SW 1271 (cell line): ENCODE measurements at regions not wholly inside any gene's neighbourhood (a gene's known extent, or its start where the extent isn't known, plus 50 kb on each side); places are given as distances from the start of the nearest gene placed in this dataset.

Experiments used
- DNase-seq, 2 experiments: peaks; one replicate each; lab custom pipeline; 2025; lab: John Stamatoyannopoulos, UW

DNA sequence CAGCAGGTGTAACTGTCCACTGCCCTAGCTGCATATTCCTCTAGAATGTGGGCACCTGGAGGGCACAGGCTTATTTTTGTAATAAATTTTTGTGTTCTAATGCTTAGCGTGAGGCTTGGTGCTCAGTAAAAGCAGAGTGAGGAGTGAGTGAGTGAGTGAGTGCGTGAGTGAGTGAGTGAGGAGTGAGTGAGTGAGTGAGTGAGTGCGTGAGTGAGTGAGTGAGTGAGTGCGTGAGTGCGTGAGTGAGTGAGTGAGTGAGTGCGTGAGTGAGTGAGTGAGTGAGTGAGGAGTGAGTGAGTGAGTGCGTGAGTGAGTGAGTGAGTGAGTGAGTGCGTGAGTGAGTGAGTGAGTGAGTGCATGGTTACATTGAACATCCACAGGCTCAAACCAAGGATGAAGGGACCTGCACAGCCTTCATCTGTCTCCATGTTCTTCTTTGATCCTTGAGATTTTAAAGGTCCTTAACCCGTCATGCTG lies 371.5 kb downstream of the MED10 start:
- DNase-seq = no peak

GRCh38 chr5:6003040-6003825 lies 375.1 kb downstream of the MED10 start:
- DNase-seq = no peak

DNA sequence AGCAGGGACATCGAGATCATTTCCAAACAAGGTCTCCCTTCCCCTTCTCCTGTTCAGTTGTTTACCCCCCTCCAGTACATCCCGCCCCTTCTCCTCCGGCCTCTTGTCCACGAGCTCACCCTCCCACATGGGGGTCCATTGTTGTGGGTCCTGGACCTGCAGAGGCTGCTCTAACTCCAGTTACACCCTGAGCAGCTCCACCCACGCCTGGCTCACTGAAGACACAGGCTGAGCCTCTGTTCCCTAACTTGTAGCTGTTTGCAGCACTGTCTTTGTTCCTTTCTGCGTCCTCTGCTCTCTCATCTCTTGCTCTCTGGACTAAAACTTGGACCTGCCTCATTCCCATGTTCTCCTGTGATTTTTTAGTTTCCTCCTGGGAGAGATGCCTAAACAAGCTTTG lies 377.5 kb downstream of the MED10 start:
- no peak for DNase-seq

DNA sequence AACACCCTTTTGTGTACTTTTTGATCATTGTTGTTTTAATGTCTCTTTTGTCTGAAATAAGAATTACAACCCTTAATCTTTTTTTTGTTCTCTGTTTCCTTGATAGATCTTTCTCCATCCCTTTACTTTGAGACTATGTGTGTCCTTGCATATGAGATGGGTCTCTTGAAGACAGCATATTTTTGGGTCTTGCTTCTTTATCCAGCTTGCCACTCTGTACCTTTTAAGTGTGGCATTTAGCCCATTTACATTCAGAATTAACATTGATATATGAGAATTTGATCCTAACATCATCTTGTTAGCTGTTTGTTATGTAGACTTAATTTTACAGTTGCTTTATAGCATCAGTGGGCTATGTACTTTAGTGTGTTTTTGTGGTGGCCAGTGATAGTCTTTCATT lies 382.5 kb downstream of the MED10 start:
- DNase-seq = no peak

GRCh38 chr5:5986492-5987178 lies 391.7 kb downstream of the MED10 start:
- DNase-seq = no peak

DNA sequence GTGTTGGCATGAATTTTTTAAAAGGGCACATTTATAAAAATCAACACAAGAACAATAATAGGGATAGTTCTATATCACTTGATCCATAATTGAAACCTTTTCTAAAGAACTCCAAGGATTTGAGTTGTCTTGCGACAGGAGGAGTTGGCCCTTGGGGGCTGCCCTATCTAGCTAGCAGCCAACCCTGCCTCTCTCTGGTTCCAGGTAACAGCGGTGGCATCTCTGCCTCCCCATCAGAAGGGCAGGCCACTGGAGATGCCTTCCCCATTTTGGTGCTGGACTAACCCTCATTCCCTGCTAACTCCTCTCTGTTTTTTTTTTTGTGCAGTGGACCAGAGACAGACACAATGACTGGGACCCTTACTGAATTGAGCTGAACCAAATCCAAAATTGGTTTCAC lies 393.0 kb downstream of the MED10 start:
- no peak for DNase-seq

DNA sequence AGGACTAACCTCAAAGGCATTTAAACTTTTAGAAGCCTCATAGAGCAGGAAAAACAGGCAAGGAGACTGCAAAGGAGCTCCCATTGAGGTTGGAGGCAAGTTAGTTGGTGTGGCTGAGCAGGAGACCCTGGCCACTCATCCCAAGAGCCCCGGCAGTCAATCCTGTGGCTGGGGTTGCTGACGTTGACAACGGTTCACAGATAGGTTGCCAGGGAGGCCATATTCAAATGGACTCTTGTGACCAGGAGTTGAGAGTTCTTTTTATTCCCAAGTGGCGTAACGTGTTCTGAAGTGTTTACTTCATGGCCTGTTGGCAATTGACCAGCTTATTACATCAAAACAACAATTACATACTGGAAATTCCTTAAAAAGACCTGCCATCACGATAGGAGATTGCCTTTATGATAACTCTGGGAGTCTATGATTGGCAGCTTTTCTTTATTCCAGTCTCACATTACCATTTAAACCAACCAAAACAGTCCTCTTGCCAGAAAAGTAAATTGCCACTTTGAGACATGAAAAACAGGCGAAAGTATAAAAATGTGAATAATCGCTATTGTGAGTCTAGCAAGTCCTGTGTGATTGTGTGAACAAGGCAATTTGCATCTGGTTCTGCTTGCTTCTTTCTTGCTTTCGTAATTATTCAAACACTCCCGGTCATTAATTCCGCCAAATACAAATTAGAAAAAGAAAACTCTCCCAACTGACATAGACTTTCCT lies 394.9 kb downstream of the MED10 start:
- DNase-seq = no peak

DNA sequence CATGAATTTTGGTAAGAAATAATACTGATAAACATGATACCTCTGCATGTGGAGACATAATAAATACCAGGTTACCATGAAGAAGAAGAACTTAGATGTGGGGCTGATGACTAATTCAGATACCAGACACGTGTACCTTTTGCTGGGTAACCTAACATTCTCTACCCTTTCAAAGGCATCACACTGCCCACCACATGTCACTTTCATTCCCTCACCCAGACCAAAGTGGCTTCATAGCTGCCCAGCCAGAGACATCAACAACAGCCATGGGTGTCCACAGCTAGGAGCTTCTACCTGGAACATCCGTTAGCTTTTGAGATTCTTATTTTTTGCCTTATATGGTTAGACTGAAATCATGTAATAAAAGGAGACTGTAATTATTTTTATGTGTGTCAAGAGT lies 396.8 kb downstream of the MED10 start:
- no peak for DNase-seq

DNA sequence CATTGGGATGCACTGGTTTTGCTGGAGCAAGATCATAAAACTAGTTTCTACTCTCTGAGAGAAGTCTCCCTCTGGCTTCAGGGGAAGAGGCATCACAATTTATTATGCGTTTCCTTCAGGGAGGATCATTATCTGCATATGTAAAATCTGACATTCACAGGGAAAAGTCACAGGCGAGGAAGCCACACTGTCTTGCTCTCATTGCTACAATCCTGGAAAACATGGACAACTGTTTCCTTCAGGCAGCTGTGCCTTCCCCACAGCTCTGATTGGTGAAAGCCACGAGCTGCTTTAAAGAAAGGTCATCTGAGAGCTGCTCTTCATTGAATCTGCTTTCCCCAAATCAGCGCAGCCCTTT lies 397.8 kb downstream of the MED10 start:
- no peak for DNase-seq

GRCh38 chr5:5979761-5980537 lies 398.4 kb downstream of the MED10 start:
- DNase-seq = no peak

DNA sequence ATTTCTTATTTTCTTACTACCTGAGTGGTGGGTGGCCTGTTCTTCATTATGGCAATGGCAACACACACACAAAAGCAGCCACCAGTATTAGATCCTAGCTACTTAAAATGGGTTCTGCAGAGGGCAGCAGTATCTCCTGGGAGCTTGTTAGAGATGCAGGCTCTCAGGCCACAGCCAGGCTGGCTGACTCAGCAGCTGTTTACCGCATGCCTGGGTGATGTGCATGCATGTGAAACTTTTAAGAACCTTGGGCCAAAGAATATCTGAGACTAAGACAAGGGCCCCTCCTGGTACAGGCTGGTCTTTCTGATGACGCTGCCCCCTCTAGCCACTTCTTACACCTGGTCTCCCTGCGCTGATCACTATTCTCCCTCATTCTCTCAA lies 399.0 kb downstream of the MED10 start:
- DNase-seq = no peak

DNA sequence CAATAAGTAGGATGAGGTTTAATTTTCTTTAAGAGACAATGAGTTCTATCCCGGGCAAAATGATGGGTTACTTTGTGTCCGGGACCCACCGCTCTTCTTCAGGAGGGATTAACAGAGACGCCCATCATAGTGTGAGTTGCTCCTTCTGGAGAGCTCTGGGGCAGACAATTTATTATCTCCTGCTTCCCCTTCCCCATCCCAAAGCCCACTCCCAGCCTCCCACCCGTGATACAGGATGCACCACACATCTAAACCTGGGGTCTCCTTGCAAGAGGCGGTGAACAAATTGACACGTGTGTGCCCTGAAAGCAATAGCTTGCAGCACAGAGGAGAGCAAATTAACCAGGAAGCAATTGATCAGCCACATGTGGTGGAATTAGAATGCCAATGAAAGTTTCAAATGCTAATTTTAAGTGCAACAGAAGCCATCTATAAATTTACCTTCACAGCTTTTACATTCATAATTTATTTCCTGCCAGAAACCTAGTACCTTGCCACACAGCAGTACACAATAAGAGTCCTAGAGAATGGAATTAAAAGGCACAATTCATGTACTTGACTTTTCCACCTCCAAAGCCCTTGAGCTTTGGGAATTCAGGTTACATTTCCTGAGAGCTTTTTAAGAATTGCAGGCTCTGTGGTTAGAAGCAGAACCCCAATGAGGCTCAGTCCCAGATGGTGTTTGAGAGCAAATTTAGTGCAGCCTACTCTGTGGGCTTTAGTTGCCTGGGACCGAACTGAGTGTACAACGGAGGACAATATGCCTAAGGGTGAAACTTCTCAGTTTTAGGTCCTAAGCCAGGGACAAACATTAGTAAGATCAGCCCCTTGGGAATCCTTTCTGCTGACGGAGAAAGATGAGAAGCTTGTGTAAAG lies 399.6 kb downstream of the MED10 start:
- no peak for DNase-seq

DNA sequence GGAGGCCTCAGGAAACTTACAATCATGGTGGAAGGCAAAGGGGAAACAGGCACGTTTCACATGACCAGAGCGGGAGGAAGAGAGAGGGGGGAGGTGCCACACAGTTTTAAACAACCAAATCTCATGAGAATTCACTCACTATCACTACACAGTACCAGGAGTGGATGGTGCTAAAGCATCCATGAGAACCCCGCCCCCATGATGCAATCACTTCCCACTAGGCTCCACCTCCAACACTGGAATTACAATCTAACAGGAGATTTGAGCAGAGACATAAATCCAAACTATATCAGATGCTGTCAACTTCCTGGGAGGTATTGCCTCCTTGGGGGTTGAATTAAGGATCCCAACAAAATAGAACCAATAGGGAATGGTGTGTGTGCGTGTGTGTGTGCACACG lies 407.1 kb downstream of the MED10 start:
- no peak for DNase-seq

- DNase-seq = no peak
Measured at GRCh38 chr5:5969942-5970483, 408.3 kb downstream of the MED10 start.

DNA sequence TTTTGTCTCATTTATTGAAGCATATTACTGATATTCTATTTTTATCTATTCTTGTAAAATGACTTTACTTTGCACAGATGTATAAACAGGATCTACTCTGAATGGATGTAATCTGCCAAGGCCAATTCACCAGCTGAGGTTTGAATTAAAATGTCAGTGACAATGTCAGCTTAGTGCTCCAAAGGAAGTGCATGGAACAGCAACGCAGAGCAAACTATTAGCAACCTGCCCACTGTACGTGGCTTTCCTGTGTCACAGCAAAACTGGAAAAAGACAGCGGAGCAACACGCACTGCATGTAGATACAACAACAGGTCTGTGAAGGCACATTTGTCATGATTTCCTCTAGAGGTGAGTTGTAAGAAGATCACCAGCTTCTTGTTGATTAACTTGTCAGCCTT lies 409.4 kb downstream of the MED10 start:
- DNase-seq = no peak

- DNase-seq = no peak
Measured at GRCh38 chr5:5967944-5968343, 410.4 kb downstream of the MED10 start.

GRCh38 chr5:5967373-5967772 lies 411.0 kb downstream of the MED10 start:
- DNase-seq = no peak

DNA sequence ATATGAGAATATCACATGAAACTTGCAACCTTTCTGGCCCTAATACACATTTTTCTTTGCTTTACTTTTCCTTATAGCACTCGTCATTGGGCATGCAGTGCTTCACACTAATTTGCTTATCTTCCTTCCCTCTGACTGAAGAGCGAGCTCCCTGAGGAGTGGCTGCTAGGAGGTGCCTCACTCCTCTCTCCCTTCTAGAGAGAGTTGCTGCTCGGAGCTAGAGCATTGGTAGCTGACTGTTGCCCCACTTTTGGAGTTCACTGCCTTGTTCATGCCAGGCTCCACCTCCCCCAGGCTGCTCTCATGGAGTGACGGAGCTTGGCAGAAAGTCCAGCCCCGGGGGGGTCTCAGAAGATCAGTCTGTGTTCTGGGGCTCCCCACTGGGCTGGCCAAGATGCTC lies 413.2 kb downstream of the MED10 start:
- no peak for DNase-seq

DNA sequence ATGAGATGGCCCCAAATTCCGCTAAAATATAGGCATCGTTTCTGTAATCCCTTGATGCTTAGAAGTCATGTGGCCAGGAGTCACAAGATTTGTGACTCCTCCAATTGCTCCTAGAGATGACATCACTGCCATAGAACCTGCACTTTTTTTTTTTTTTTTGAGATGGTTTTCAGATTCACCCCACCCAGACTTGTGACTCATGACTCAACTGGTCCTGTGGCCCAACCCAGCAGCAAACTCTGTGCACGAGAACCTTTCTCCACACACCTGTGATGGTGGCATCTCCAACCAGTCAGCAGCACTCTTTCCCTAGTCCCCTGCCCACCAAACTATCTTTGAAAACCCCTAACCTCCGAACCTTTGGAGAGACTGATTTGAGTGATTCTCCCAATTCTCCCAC lies 414.0 kb downstream of the MED10 start:
- DNase-seq = no peak

GRCh38 chr5:5957737-5958136 lies 420.6 kb downstream of the MED10 start:
- DNase-seq = no peak

GRCh38 chr5:5954275-5954598 lies 424.1 kb downstream of the MED10 start:
- DNase-seq = no peak
